ENCODE measurements at regions not wholly inside any gene's neighbourhood (a gene's known extent, or its start where the extent isn't known, plus 50 kb on each side); places are given as distances from the start of the nearest gene placed in this dataset.

GRCh38 chr21:38567970-38568360 is 69.7 kb upstream of the ERG start:
- TF ChIP-seq POLR2AphosphoS5 (IDR thresholded peaks at IDR 0.05; ENCODE audit: borderline replicate concordance, low read depth, low read length) (no peak), EZH2 (IDR thresholded peaks at IDR 0.05) (no peak), FOXP2 (optimal IDR thresholded peaks at IDR 0.05; ENCODE audit: control extremely low read depth, extremely low read length, insufficient read depth) (no peak)
